GM12865 (cell line): ENCODE measurements at regions not wholly inside any gene's neighbourhood (a gene's known extent, or its start where the extent isn't known, plus 50 kb on each side); places are given as distances from the start of the nearest gene placed in this dataset.
"Not testable (repeated sequence)": the region's sequence is repeated elsewhere in the genome, so short reads cannot be mapped to it uniquely, and the experiment has no call there.

ENCODE experiments used
- DNase-seq: peaks from one replicate; pipeline ENCODE4 v3.0.0; 2010; ENCODE audit warnings: low read depth
- H3K4me3 ChIP-seq: 2 replicates; pipeline ENCODE4 v1.5.1; 2011; ENCODE audit warnings: mild to moderate bottlenecking, low read depth, low read length, control low read depth
- TF ChIP-seq, protein P1 (sequence below): IDR thresholded peaks from 2 replicates; pipeline ENCODE4 v1.5.1; 2011; ENCODE audit warnings: low read length, control low read depth, low read depth, inconsistent platforms; ENCODE audit not compliant: insufficient read depth; ENCODE audit errors: missing control alignments

DNA sequence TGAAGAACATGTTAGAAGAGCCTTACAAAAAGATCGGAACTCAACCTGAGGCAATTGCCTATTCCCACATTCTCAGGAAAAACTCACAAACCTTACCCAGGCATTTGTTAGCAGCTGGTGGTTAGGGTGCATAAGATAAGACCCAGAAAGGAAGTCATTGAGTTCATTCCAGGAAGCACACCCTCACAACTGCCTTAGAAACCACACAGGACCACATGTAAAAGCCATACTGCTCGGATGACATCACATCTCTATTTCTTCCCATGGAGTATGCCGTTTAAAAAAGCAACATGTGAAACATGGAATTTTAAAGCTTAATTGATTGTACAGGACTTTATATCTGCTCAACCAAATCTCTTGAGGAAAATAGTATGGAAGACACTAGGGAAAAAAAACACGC is 411.2 kb downstream of the DAD1 start:
- H3K4me3 ChIP-seq, result no peak overlapping the region
- peak; percentile 15 for DNase-seq
- TF ChIP-seq, protein P1, sequence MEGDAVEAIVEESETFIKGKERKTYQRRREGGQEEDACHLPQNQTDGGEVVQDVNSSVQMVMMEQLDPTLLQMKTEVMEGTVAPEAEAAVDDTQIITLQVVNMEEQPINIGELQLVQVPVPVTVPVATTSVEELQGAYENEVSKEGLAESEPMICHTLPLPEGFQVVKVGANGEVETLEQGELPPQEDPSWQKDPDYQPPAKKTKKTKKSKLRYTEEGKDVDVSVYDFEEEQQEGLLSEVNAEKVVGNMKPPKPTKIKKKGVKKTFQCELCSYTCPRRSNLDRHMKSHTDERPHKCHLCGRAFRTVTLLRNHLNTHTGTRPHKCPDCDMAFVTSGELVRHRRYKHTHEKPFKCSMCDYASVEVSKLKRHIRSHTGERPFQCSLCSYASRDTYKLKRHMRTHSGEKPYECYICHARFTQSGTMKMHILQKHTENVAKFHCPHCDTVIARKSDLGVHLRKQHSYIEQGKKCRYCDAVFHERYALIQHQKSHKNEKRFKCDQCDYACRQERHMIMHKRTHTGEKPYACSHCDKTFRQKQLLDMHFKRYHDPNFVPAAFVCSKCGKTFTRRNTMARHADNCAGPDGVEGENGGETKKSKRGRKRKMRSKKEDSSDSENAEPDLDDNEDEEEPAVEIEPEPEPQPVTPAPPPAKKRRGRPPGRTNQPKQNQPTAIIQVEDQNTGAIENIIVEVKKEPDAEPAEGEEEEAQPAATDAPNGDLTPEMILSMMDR, result no peak

DNA sequence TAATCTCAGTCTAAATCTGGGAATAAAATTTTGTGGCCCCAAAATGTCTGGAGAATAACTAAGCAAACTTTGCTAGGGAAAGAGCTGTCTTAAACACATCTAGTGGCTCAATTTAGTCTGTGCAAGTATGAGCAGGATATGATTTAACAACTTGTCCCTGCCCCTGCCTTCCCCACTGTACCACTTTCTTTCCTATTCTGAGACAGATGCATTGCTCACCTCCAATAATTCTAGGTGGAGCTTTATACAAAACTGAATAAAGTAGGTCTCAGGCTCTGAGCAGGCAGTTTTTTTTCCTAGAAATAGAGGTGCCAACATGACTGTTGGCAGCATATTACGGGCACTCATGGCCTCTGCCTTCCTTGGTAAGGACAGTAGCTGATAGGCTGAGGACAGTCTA is 412.1 kb downstream of the DAD1 start:
- no peak for DNase-seq
- no peak overlapping the region for H3K4me3 ChIP-seq
- TF ChIP-seq, protein P1, result no peak

DNA sequence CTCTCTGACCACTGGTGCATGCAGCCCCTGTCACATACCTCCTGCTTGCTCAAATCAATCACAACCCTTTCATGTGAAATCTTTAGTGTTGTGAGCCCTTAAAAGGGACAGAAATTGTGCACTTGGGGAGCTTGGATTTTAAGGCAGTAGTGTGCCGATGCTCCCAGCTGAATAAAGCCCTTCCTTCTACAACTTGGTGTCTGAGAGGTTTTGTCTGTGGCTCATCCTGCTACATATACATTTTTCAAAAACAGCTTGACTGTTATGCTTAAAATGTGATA is 413.8 kb downstream of the DAD1 start:
- H3K4me3 ChIP-seq, result not testable (repeated sequence)
- peak; percentile 41 for DNase-seq

DNA sequence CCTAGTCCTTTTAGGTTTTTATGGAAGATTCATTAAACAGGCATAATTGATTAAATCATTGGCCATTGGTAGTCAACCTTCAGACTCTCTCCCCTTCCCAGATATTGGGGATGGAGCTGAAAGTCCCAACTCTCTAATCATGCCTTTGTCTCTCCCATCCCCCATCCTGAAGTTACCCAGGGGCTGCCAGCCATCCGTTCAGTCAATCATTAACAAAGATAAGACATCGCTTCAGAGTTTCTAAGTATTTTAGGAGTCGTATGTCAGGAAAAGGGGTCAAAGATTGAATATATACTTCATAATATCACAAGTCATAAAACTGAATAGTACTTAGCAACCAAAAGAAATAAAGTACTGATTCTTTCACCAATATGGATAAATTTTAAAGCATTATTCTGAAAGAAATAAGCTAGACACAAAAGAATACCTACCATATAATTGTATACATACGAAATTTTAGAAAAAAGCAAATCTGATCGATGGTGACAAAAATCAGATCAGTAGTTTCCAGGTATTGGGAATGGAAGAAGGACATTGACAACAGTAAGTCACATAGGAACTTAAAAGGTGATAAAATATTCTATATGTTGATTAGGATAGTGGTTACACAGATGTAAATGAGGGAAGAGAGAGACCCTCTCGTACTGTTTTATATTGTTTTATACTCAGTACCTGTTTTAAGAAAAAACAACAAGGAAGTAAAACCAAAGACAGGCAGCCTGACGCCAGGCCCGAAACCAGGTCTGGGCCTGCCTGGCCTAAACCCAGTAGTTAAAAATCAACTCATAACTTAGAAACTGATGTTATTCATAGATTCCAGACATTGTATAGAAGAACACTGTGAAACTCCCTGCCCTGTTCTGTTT is 414.4 kb downstream of the DAD1 start:
- DNase-seq, result peak; percentile 18
- TF ChIP-seq, protein P1, result no peak
- no peak overlapping the region for H3K4me3 ChIP-seq

DNA sequence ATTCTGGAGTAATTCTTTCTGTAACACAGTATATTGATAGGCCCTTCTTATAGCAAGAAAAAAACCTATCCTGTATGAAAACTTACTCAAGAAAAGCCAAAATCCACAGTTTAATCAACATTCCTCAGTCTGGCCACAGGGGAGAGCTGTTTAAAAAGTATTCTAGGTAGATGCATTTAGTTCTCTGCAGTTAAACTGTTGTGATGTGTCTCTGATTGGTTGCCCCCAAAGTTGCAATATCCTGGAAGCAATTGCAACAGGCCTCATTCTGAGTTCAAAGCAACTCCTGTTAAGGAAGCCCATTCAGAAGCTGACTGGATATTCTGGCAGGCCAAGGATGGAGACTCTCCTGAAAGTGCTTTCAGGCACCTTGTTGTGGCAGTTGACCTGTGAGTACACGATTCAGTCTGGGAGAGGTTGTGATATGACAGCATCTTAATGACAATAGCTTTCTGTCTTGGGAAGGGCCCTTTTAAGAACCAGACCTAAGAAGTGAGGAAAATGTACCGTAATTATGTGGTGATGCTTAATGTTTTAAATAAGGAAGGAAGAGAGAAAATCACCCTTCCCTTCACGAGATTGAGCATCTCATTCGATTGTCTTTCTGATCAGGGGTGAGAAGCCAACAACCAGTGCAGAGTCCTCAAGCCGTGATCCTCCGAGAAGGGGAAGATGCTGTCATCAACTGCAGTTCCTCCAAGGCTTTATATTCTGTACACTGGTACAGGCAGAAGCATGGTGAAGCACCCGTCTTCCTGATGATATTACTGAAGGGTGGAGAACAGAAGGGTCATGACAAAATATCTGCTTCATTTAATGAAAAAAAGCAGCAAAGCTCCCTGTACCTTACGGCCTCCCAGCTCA is 420.7 kb downstream of the DAD1 start:
- TF ChIP-seq, protein P1, result no peak
- DNase-seq, result no peak
- no peak overlapping the region for H3K4me3 ChIP-seq

DNA sequence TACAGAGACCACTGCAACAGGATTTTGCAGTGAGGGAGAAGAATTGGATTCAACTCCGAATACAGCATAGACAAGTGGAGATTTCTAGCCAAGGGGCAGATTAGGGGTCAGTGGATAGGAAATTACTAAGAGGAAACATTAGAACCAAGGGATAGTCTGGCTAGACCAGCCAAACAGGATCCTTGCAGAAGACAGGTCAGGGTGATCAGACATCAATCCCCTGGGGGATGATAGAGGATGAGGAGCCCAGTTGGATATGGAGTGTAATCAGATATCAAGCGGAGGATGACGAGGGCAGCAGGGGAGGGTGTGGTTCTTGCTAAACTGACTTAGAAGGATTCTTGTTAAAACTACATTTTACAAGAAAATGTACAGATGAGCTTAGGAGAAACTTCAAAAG is 424.4 kb downstream of the DAD1 start:
- TF ChIP-seq, protein P1, result no peak
- no peak for DNase-seq
- H3K4me3 ChIP-seq, result no peak overlapping the region

DNA sequence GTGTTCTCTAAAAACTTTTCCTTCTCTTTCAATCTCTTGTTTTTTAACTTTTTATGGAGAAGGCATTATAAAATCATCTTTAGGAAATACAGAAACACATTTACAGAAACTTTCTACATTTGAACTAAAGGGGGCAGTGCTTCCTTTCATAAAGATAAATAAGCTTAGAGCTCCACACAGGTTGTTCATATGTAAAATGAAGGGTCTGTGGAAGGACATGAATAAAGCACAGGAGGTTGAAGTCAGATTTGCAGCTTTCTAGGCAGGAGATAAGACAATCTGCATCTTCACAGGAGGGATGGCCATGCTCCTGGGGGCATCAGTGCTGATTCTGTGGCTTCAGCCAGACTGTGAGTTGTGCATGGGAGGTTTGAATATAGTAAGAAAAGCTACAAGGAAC is 426.0 kb downstream of the DAD1 start:
- peak; percentile 10 for DNase-seq
- no peak overlapping the region for H3K4me3 ChIP-seq
- TF ChIP-seq, protein P1, result peak; percentile 3
